Neural progenitor cell (in vitro differentiated cells): ENCODE measurements at regions not wholly inside any gene's neighbourhood (a gene's known extent, or its start where the extent isn't known, plus 50 kb on each side); places are given as distances from the start of the nearest gene placed in this dataset.

Experiments used
- DNase-seq: peaks from one replicate; pipeline ENCODE4 v3.0.0-alpha.2; 2016; ENCODE audit warnings: low spot score
- H2AFZ ChIP-seq: fragments of 200-600 bp; sonication (generic); replicated peaks from 2 replicates; pipeline ENCODE4 v1.6.1; 2016; ENCODE audit warnings: antibody characterized with exemption
- H3F3A ChIP-seq: fragments of 200-600 bp; sonication (generic); 2 replicates; pipeline ENCODE4 v1.6.1; 2016; ENCODE audit warnings: antibody characterized with exemption, low read depth
- H3K27ac ChIP-seq: fragments of 200-600 bp; sonication (generic); 2 replicates; pipeline ENCODE4 v1.5.1; 2016; ENCODE audit warnings: mild to moderate bottlenecking
- H3K27me3 ChIP-seq: fragments of 200-600 bp; sonication (generic); 2 replicates; pipeline ENCODE4 v1.6.1; 2016; ENCODE audit warnings: mild to moderate bottlenecking, moderate library complexity
- H3K36me3 ChIP-seq: fragments of 200-600 bp; sonication (generic); 2 replicates; pipeline ENCODE4 v1.5.1; 2016
- H3K4me1 ChIP-seq: fragments of 200-600 bp; sonication (generic); 2 replicates; pipeline ENCODE4 v1.6.1; 2016; ENCODE audit warnings: mixed run types
- H3K4me2 ChIP-seq: fragments of 200-600 bp; sonication (generic); 2 replicates; pipeline ENCODE4 v1.6.1; 2016
- H3K4me3 ChIP-seq: fragments of 200-600 bp; sonication (generic); 2 replicates; pipeline ENCODE4 v1.5.1; 2016
- H3K79me2 ChIP-seq: fragments of 200-600 bp; sonication (generic); 2 replicates; pipeline ENCODE4 v1.6.1; 2016; ENCODE audit warnings: low read depth
- H3K9ac ChIP-seq: fragments of 200-600 bp; sonication (generic); 2 replicates; pipeline ENCODE4 v1.6.1; 2016
- H3K9me3 ChIP-seq: fragments of 200-600 bp; sonication (generic); 2 replicates; pipeline ENCODE4 v1.5.1; 2016; ENCODE audit warnings: low read depth
- H4K20me1 ChIP-seq: fragments of 200-600 bp; sonication (generic); 2 replicates; pipeline ENCODE4 v1.6.1; 2016; ENCODE audit warnings: low read depth
- H3K27ac Mint-ChIP-seq: 3 replicates; pipeline ENCODE4 v1.8.0; 2021; ENCODE audit warnings: mixed read lengths
- H3K27me3 Mint-ChIP-seq: 2 replicates; pipeline ENCODE4 v1.8.0; 2022; ENCODE audit warnings: low read depth, mild to moderate bottlenecking, inconsistent platforms, moderate library complexity, mixed read lengths; ENCODE audit not compliant: insufficient read depth
- H3K36me3 Mint-ChIP-seq: 3 replicates; pipeline ENCODE4 v1.8.0; 2021; ENCODE audit warnings: mixed read lengths
- H3K4me1 Mint-ChIP-seq: 3 replicates; pipeline ENCODE4 v1.8.0; 2021; ENCODE audit warnings: mixed read lengths
- H3K4me3 Mint-ChIP-seq: 3 replicates; pipeline ENCODE4 v1.8.0; 2021; ENCODE audit warnings: mild to moderate bottlenecking, moderate library complexity, mixed read lengths
- H3K9me3 Mint-ChIP-seq: 3 replicates; pipeline ENCODE4 v1.8.0; 2020; ENCODE audit warnings: mixed read lengths
- CTCF ChIP-seq: fragments of 200-600 bp; sonication (generic); IDR thresholded peaks from 2 replicates; pipeline ENCODE4 v1.5.1; 2017; ENCODE audit warnings: antibody characterized with exemption, mild to moderate bottlenecking
- EZH2 ChIP-seq: fragments of 200-600 bp; sonication (generic); IDR thresholded peaks from 2 replicates; pipeline ENCODE4 v1.6.1; 2017; ENCODE audit warnings: antibody characterized with exemption, mild to moderate bottlenecking, moderate library complexity
- EZH2phosphoT487 ChIP-seq: fragments of 200-600 bp; sonication (generic); IDR thresholded peaks from 2 replicates; pipeline ENCODE4 v1.6.1; 2017; ENCODE audit warnings: antibody characterized with exemption

DNA sequence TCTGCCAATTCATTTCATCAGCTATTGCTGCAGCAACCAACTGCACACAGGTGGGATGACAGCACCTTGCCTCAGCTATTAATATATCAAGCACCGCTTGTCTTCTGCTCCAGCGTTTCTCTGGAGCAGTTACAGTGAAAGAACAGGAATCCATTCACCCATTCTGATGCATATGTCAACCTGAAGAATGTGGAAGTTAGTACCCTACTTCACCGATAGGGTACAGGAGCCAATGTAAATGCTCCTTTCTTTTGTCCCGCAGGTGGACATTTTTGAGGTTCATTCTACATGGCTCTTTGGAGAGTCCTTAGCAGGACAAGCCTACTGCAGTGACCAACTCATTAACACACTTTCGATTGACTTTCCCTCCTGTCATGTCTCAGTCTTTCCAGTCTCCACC lies 104.4 kb upstream of the PRNP start:
- H3K9me3 ChIP-seq: no peaks in the 10 kb centered on the region
- DNase-seq: no peak
- no peak overlapping the region for H3K4me3 Mint-ChIP-seq
- H3K36me3 ChIP-seq: no peaks in the 10 kb centered on the region
- peaks cover 1% of the 10 kb centered on the region for H3K27me3 Mint-ChIP-seq
- no peaks in the 10 kb centered on the region for H4K20me1 ChIP-seq
- H3K9me3 Mint-ChIP-seq: peaks cover 9% of the 10 kb centered on the region
- no peaks in the 10 kb centered on the region for H3K79me2 ChIP-seq
- H3K4me2 ChIP-seq: no peak overlapping the region
- H3K4me3 ChIP-seq: no peak overlapping the region
- no peak overlapping the region for H2AFZ ChIP-seq
- H3K27me3 ChIP-seq: no peaks in the 10 kb centered on the region
- H3K27ac Mint-ChIP-seq: no peak overlapping the region
- H3K4me1 Mint-ChIP-seq: peaks cover 2% of the 10 kb centered on the region
- peak; percentile 36 for TF ChIP-seq CTCF
- TF ChIP-seq EZH2phosphoT487: no peak
- TF ChIP-seq EZH2: no peak
- no peak overlapping the region for H3K27ac ChIP-seq
- H3K4me1 ChIP-seq: no peaks in the 10 kb centered on the region
- no peak overlapping the region for H3K9ac ChIP-seq
- no peaks in the 10 kb centered on the region for H3F3A ChIP-seq
- no peaks in the 10 kb centered on the region for H3K36me3 Mint-ChIP-seq

- peaks cover 8% of the 10 kb centered on the region for H3K9me3 Mint-ChIP-seq
- no peak for DNase-seq
- TF ChIP-seq EZH2 (no peak), EZH2phosphoT487 (no peak), CTCF (no peak)
- H3K4me3 Mint-ChIP-seq: no peak overlapping the region
- H3K27ac Mint-ChIP-seq: no peak overlapping the region
- Histone ChIP-seq H3K9me3 (no peaks in the 10 kb centered on the region), H3K27ac (no peak overlapping the region), H3K4me3 (no peak overlapping the region), H4K20me1 (no peaks in the 10 kb centered on the region), H3K4me1 (no peaks in the 10 kb centered on the region), H2AFZ (no peak overlapping the region), H3K27me3 (no peaks in the 10 kb centered on the region), H3K4me2 (no peak overlapping the region), H3K79me2 (no peaks in the 10 kb centered on the region), H3F3A (no peaks in the 10 kb centered on the region), H3K36me3 (no peaks in the 10 kb centered on the region), H3K9ac (no peak overlapping the region)
- H3K4me1 Mint-ChIP-seq: peaks cover 7% of the 10 kb centered on the region
- H3K27me3 Mint-ChIP-seq: peaks cover 7% of the 10 kb centered on the region
- no peaks in the 10 kb centered on the region for H3K36me3 Mint-ChIP-seq
Observed at GRCh38 chr20:4578375-4578774, 107.9 kb upstream of the PRNP start.

- H3K4me3 ChIP-seq: no peak overlapping the region
- no peaks in the 10 kb centered on the region for H3K79me2 ChIP-seq
- peaks cover 17% of the 10 kb centered on the region for H3K4me1 Mint-ChIP-seq
- no peak overlapping the region for H3K4me2 ChIP-seq
- no peak overlapping the region for H3K27ac ChIP-seq
- no peak for TF ChIP-seq CTCF
- TF ChIP-seq EZH2phosphoT487: no peak
- no peak for TF ChIP-seq EZH2
- H3K4me3 Mint-ChIP-seq: no peak overlapping the region
- H3K36me3 Mint-ChIP-seq: no peaks in the 10 kb centered on the region
- no peak overlapping the region for H2AFZ ChIP-seq
- H3K9me3 ChIP-seq: no peaks in the 10 kb centered on the region
- peaks cover 8% of the 10 kb centered on the region for H3K9me3 Mint-ChIP-seq
- H3K9ac ChIP-seq: no peak overlapping the region
- no peaks in the 10 kb centered on the region for H3F3A ChIP-seq
- no peaks in the 10 kb centered on the region for H3K36me3 ChIP-seq
- H3K27me3 ChIP-seq: no peaks in the 10 kb centered on the region
- DNase-seq: no peak
- H3K27ac Mint-ChIP-seq: no peak overlapping the region
- no peaks in the 10 kb centered on the region for H4K20me1 ChIP-seq
- peaks cover 5% of the 10 kb centered on the region for H3K4me1 ChIP-seq
- peaks cover 20% of the 10 kb centered on the region for H3K27me3 Mint-ChIP-seq
Observed at GRCh38 chr20:4574356-4574690, 111.9 kb upstream of the PRNP start.
